ENCODE measurements at regions not wholly inside any gene's neighbourhood (a gene's known extent, or its start where the extent isn't known, plus 50 kb on each side); places are given as distances from the start of the nearest gene placed in this dataset.

DNA sequence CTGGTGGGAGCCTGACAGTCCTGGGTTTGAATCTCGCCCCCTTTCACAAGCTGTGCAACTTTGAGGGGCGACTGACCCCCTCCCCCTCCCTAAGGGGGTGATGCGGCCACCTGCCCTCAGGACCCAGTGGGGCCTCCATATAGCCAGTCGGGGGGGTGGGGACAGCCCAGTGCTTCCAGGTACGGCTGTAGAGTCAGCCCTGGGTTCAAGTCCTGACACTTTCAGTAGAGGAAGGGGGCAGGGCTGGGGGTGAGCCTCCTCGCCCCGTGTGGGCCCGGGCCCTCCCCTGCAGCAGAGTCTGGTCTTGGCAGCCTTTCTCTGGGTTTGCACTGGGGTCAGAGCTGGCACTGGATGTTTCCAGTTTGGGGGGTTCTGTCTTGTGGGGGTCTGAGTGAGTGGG lies 216.3 kb downstream of the C9orf50 start:
- Histone ChIP-seq H3K4me3 (ENCODE audit: low read depth, low read length) (no peak overlapping the region), H3K27me3 (replicated peaks) (no peaks in the 10 kb centered on the region), H3K27ac (no peak overlapping the region), H3K36me3 (replicated peaks) (no peaks in the 10 kb centered on the region)
- in situ Hi-C loops (cut with HindIII; ENCODE audit: low pct_ligation_motif_present, low sequenced_read_pairs): no loop called here
- no peak for DNase-seq
- TF ChIP-seq, protein P1, sequence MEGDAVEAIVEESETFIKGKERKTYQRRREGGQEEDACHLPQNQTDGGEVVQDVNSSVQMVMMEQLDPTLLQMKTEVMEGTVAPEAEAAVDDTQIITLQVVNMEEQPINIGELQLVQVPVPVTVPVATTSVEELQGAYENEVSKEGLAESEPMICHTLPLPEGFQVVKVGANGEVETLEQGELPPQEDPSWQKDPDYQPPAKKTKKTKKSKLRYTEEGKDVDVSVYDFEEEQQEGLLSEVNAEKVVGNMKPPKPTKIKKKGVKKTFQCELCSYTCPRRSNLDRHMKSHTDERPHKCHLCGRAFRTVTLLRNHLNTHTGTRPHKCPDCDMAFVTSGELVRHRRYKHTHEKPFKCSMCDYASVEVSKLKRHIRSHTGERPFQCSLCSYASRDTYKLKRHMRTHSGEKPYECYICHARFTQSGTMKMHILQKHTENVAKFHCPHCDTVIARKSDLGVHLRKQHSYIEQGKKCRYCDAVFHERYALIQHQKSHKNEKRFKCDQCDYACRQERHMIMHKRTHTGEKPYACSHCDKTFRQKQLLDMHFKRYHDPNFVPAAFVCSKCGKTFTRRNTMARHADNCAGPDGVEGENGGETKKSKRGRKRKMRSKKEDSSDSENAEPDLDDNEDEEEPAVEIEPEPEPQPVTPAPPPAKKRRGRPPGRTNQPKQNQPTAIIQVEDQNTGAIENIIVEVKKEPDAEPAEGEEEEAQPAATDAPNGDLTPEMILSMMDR (IDR thresholded peaks at IDR 0.05; ENCODE audit: low read depth, low read length, missing control alignments): no peak

DNA sequence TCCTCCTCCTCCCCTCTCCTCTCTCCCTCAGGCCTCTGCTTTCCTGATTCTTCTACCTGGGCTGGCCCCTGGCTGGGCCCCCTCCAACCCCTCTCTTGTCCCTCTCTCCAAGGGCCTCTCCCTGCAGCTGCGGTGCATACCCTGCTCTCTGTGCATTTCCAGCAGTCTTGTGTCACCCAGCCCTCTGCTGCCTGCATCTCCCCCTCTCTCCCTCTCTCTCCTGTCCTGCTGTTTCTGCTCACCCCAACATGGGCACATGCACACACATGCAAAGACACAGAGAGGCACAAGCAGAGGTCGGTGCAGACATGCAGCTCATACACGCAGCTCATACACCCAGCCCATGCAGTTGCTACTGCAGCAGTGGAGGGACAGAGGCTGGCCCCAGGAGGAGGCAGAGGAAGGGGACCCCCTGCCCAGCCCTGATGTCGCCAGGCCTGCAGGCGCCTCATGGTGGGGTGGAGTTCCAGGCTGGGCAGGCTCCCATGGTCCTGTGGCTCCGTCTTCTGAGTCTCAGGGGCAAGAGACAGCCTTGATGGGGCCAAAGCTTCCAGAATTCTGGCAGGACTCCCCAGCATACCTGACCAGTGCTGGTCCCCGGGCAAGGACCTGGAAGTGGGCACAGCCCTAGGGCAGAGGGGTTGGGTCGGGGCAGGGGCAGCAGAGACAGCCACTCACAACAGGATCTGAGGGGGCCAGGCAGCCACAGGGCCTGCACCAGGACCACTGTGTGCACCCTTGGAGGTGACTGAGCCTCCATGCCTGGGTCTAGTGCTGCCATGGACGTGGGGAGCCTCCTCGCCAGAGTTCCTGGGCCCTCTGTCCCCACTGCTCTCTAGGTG lies 216.9 kb downstream of the C9orf50 start:
- Histone ChIP-seq H3K27me3 (replicated peaks) (no peaks in the 10 kb centered on the region), H3K4me3 (ENCODE audit: low read depth, low read length) (no peak overlapping the region)

GRCh38 chr9:129402931-129403778 lies 217.7 kb downstream of the C9orf50 start:
- no peaks in the 10 kb centered on the region for H3K36me3 ChIP-seq (replicated peaks)

More for the DNA sequence above, 216.9 kb downstream of the C9orf50 start:
- no peak for DNase-seq
- H3K27ac ChIP-seq: no peak overlapping the region
- H3K36me3 ChIP-seq (replicated peaks): no peaks in the 10 kb centered on the region
- in situ Hi-C loops (cut with HindIII; ENCODE audit: low pct_ligation_motif_present, low sequenced_read_pairs): no loop called here
- TF ChIP-seq, protein P1 (IDR thresholded peaks at IDR 0.05; ENCODE audit: low read depth, low read length, missing control alignments): no peak

DNA sequence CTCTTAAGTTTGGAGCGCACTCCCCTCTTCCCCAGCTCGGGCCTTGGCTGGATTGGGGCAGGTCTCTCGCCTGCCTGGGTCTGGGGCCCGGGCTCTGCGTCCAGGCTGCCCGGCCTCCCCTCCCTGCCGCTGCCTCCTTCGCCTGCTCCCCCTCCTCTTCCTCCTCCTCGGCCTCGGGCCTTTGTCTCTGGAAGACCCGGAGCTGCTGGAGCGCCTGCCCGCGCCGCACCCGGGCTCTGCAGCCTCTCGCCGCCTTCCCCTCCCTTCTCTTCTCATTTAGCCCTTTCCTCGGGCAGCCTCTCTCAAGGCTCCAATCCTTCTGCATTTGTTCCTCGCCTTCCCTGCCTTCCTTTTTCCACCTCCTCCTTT lies 218.5 kb downstream of the C9orf50 start:
- Histone ChIP-seq H3K27me3 (replicated peaks) (no peaks in the 10 kb centered on the region), H3K36me3 (replicated peaks) (no peaks in the 10 kb centered on the region), H3K4me3 (ENCODE audit: low read depth, low read length) (no peak overlapping the region), H3K27ac (no peak overlapping the region)
- in situ Hi-C loops (cut with HindIII; ENCODE audit: low pct_ligation_motif_present, low sequenced_read_pairs): no loop called here
- TF ChIP-seq, protein P1 (IDR thresholded peaks at IDR 0.05; ENCODE audit: low read depth, low read length, missing control alignments): no peak
- no peak for DNase-seq

More at GRCh38 chr9:129402931-129403778, 217.7 kb downstream of the C9orf50 start:
- H3K27me3 ChIP-seq (replicated peaks): no peaks in the 10 kb centered on the region
- H3K4me3 ChIP-seq (ENCODE audit: low read depth, low read length): no peak overlapping the region
- H3K27ac ChIP-seq: no peak overlapping the region
- TF ChIP-seq, protein P1 (IDR thresholded peaks at IDR 0.05; ENCODE audit: low read depth, low read length, missing control alignments): no peak
- no peak for DNase-seq
- in situ Hi-C loops (cut with HindIII; ENCODE audit: low pct_ligation_motif_present, low sequenced_read_pairs): no loop called here

GRCh38 chr9:129401623-129402370 lies 219.1 kb downstream of the C9orf50 start:
- TF ChIP-seq, protein P1 (IDR thresholded peaks at IDR 0.05; ENCODE audit: low read depth, low read length, missing control alignments): no peak
- in situ Hi-C loops (cut with HindIII; ENCODE audit: low pct_ligation_motif_present, low sequenced_read_pairs): no loop called here
- no peaks in the 10 kb centered on the region for H3K36me3 ChIP-seq (replicated peaks)
- H3K27me3 ChIP-seq (replicated peaks): no peaks in the 10 kb centered on the region
- H3K4me3 ChIP-seq (ENCODE audit: low read depth, low read length): no peak overlapping the region
- DNase-seq: no peak
- no peak overlapping the region for H3K27ac ChIP-seq

Measured in brain microvascular endothelial cell (primary cell).